ENCODE measurements at regions not wholly inside any gene's neighbourhood (a gene's known extent, or its start where the extent isn't known, plus 50 kb on each side); places are given as distances from the start of the nearest gene placed in this dataset.

- H2AFZ ChIP-seq, result no peak overlapping the region
- H3F3A ChIP-seq (replicated peaks; ENCODE audit: low read depth), result no peaks in the 10 kb centered on the region
- H3K9me2 ChIP-seq (ENCODE audit: insufficient read depth), result no peaks in the 10 kb centered on the region
- H3K36me3 ChIP-seq (ENCODE audit: insufficient read depth), result no peaks in the 10 kb centered on the region
- Mint-ChIP-seq H3K27ac (no peak overlapping the region), H3K27me3 (ENCODE audit: insufficient read depth, low read depth, poor library complexity) (peaks cover 1% of the 10 kb centered on the region), H3K9me3 (no peaks in the 10 kb centered on the region; the same call in 2 of the 3 replicates), H3K4me1 (no peaks in the 10 kb centered on the region), H3K36me3 (ENCODE audit: low read depth) (no peaks in the 10 kb centered on the region), H3K4me3 (no peak overlapping the region)
- no peak for TF ChIP-seq ZNF331 (CRISPR knock-in tag; IDR thresholded peaks at IDR 0.05; ENCODE audit: low read depth)
- TF ChIP-seq CTCF (conservative IDR thresholded peaks at IDR 0.05; ENCODE audit: low read depth in 2 of 2), result no peak
- no peak for TF ChIP-seq REST (IDR thresholded peaks at IDR 0.05; ENCODE audit: unreplicated experiment)
- no peak for TF ChIP-seq JUNB (IDR thresholded peaks at IDR 0.05; ENCODE audit: unreplicated experiment)
- TF ChIP-seq NANOG (IDR thresholded peaks at IDR 0.05; ENCODE audit: borderline replicate concordance), result no peak
- TF ChIP-seq ZNF114 (CRISPR knock-in tag; IDR thresholded peaks at IDR 0.05), result no peak
- TF ChIP-seq POLR2AphosphoS5 (IDR thresholded peaks at IDR 0.05; ENCODE audit: low read depth), result no peak
- TF ChIP-seq STAT1 (IDR thresholded peaks at IDR 0.05; ENCODE audit: unreplicated experiment), result no peak
- no peak for TF ChIP-seq CREB1 (CRISPR knock-in tag; IDR thresholded peaks at IDR 0.05; ENCODE audit: low read depth)
- TF ChIP-seq ETS1 (IDR thresholded peaks at IDR 0.05), result no peak
- no peak for TF ChIP-seq EZH2phosphoT487 (IDR thresholded peaks at IDR 0.05; ENCODE audit: unreplicated experiment)
- TF ChIP-seq EZH2 (IDR thresholded peaks at IDR 0.05; ENCODE audit: low read depth, unreplicated experiment), result no peak
- TF ChIP-seq ZNF462 (CRISPR knock-in tag; IDR thresholded peaks at IDR 0.05), result no peak
- H3K79me2 ChIP-seq (replicated peaks; ENCODE audit: insufficient read depth), result no peaks in the 10 kb centered on the region
- DNase-seq (ENCODE audit: low spot score) (no peak), ATAC-seq (no peak)
- no peak overlapping the region for H3K27ac ChIP-seq (ENCODE audit: low read depth)
- H3K4me3 ChIP-seq, result no peak overlapping the region
- H3K4me2 ChIP-seq, result no peak overlapping the region
- H4K20me1 ChIP-seq (replicated peaks; ENCODE audit: insufficient read depth), result no peaks in the 10 kb centered on the region
- no peaks in the 10 kb centered on the region for H3K27me3 ChIP-seq (ENCODE audit: insufficient read depth)
- no peaks in the 10 kb centered on the region for H3K4me1 ChIP-seq (ENCODE audit: insufficient read depth)
These were observed 1324.1 kb downstream of the CDH8 start for GRCh38 chr16:60712144-60712543.
